OCI-LY1 (cell line): ENCODE measurements at regions not wholly inside any gene's neighbourhood (a gene's known extent, or its start where the extent isn't known, plus 50 kb on each side); places are given as distances from the start of the nearest gene placed in this dataset.

ENCODE experiments used
- H2AFZ ChIP-seq: fragments of 200-600 bp; sonication (generic), shearing (Covaris generic); 2 replicates; pipeline ENCODE4 v1.6.0; 2014; ENCODE audit warnings: antibody characterized with exemption, mild to moderate bottlenecking, low read length
- H3F3A ChIP-seq: fragments of 200-600 bp; sonication (generic), shearing (Covaris generic); 2 replicates; pipeline ENCODE4 v1.6.0; 2014; ENCODE audit warnings: mild to moderate bottlenecking, antibody characterized with exemption, low read length, moderate library complexity; ENCODE audit not compliant: insufficient read depth
- H3K27ac ChIP-seq: fragments of 200-600 bp; sonication (generic); 2 replicates; pipeline ENCODE4 v1.5.1; 2014; ENCODE audit warnings: low read length, mixed run types, mild to moderate bottlenecking, low read depth; ENCODE audit not compliant: poor library complexity, severe bottlenecking
- H3K27me3 ChIP-seq: fragments of 200-600 bp; sonication (generic); 2 replicates; pipeline ENCODE4 v1.6.0; 2014; ENCODE audit warnings: antibody characterized with exemption, mild to moderate bottlenecking, low read length, moderate library complexity; ENCODE audit not compliant: insufficient read depth
- H3K36me3 ChIP-seq: fragments of 200-600 bp; sonication (generic); 2 replicates; pipeline ENCODE4 v1.6.1; 2014; ENCODE audit warnings: mild to moderate bottlenecking, antibody characterized with exemption, low read length, moderate library complexity, mixed read lengths; ENCODE audit not compliant: insufficient read depth
- H3K4me1 ChIP-seq: fragments of 200-600 bp; sonication (generic); 2 replicates; pipeline ENCODE4 v1.5.1; 2014; ENCODE audit warnings: mild to moderate bottlenecking, low read length, moderate library complexity; ENCODE audit not compliant: insufficient read depth, severe bottlenecking
- H3K4me2 ChIP-seq: fragments of 200-600 bp; sonication (generic), shearing (Covaris generic); 2 replicates; pipeline ENCODE4 v1.6.1; 2014; ENCODE audit warnings: low read length
- H3K4me3 ChIP-seq: fragments of 200-600 bp; sonication (generic); 2 replicates; pipeline ENCODE4 v1.5.1; 2014; ENCODE audit warnings: low read length, low read depth, mild to moderate bottlenecking, mixed read lengths; ENCODE audit not compliant: poor library complexity, severe bottlenecking
- H3K79me2 ChIP-seq: fragments of 200-600 bp; shearing (Covaris generic); 2 replicates; pipeline ENCODE4 v1.6.1; 2016; ENCODE audit warnings: mixed run types, low read length, mixed read lengths; ENCODE audit not compliant: insufficient read depth
- H3K9ac ChIP-seq: fragments of 200-600 bp; sonication (generic), shearing (Covaris generic); 2 replicates; pipeline ENCODE4 v1.6.1; 2014; ENCODE audit warnings: mild to moderate bottlenecking, low read length, mixed read lengths
- H3K9me2 ChIP-seq: fragments of 200-600 bp; sonication (generic), shearing (Covaris generic); 2 replicates; pipeline ENCODE4 v1.6.1; 2014; ENCODE audit warnings: low read depth, mild to moderate bottlenecking, low read length, mixed read lengths
- H3K9me3 ChIP-seq: fragments of 200-600 bp; shearing (Covaris generic); 2 replicates; pipeline ENCODE4 v1.6.1; 2014; ENCODE audit warnings: low read length, mixed read lengths
- H4K20me1 ChIP-seq: fragments of 200-600 bp; sonication (generic), shearing (Covaris generic); 2 replicates; pipeline ENCODE4 v1.6.0; 2016; ENCODE audit warnings: mild to moderate bottlenecking, low read length; ENCODE audit not compliant: insufficient read depth
- EZH2 ChIP-seq: fragments of 200-600 bp; sonication (generic), shearing (Covaris generic); IDR thresholded peaks from 2 replicates; pipeline ENCODE4 v1.8.0; 2017; ENCODE audit warnings: borderline replicate concordance, mixed run types, mild to moderate bottlenecking, antibody characterized with exemption, low read length, moderate library complexity, mixed read lengths
- TF ChIP-seq, protein P1 (sequence below): fragments of 200-600 bp; sonication (generic), shearing (Covaris generic); IDR thresholded peaks from 2 replicates; pipeline ENCODE4 v1.5.1; 2017; ENCODE audit warnings: mild to moderate bottlenecking, antibody characterized with exemption, low read length, moderate library complexity, mixed read lengths

DNA sequence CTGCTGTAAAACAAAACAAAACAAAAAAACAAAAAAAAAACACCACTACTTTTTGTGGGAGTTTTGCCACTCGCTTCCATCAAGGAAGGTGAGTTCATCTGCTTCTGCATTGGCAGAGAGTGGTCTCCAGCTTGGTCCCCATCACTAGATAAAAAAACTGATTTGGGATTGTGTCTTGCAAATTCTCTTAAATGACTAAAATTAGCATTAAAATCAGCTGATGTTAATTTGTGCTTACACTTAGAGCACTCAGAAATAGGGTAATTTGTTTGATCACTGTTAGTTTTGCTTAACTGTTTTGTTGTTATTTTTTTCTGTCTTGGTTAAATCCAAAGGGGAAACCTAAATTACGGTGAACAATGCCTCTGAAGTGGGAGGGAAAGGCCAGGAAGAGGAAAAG is 1048.0 kb downstream of the LRFN5 start:
- H3K9me2 ChIP-seq = no peaks in the 10 kb centered on the region
- no peaks in the 10 kb centered on the region for H3K79me2 ChIP-seq
- no peaks in the 10 kb centered on the region for H3K27me3 ChIP-seq
- H2AFZ ChIP-seq = no peak overlapping the region
- H3F3A ChIP-seq = no peaks in the 10 kb centered on the region
- H3K4me3 ChIP-seq = no peak overlapping the region
- no peaks in the 10 kb centered on the region for H4K20me1 ChIP-seq
- no peak for TF ChIP-seq EZH2
- TF ChIP-seq, protein P1, sequence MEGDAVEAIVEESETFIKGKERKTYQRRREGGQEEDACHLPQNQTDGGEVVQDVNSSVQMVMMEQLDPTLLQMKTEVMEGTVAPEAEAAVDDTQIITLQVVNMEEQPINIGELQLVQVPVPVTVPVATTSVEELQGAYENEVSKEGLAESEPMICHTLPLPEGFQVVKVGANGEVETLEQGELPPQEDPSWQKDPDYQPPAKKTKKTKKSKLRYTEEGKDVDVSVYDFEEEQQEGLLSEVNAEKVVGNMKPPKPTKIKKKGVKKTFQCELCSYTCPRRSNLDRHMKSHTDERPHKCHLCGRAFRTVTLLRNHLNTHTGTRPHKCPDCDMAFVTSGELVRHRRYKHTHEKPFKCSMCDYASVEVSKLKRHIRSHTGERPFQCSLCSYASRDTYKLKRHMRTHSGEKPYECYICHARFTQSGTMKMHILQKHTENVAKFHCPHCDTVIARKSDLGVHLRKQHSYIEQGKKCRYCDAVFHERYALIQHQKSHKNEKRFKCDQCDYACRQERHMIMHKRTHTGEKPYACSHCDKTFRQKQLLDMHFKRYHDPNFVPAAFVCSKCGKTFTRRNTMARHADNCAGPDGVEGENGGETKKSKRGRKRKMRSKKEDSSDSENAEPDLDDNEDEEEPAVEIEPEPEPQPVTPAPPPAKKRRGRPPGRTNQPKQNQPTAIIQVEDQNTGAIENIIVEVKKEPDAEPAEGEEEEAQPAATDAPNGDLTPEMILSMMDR = no peak
- H3K4me2 ChIP-seq = no peak overlapping the region
- H3K9ac ChIP-seq = no peak overlapping the region
- no peak overlapping the region for H3K27ac ChIP-seq
- H3K4me1 ChIP-seq = no peaks in the 10 kb centered on the region
- no peaks in the 10 kb centered on the region for H3K36me3 ChIP-seq
- no peaks in the 10 kb centered on the region for H3K9me3 ChIP-seq

DNA sequence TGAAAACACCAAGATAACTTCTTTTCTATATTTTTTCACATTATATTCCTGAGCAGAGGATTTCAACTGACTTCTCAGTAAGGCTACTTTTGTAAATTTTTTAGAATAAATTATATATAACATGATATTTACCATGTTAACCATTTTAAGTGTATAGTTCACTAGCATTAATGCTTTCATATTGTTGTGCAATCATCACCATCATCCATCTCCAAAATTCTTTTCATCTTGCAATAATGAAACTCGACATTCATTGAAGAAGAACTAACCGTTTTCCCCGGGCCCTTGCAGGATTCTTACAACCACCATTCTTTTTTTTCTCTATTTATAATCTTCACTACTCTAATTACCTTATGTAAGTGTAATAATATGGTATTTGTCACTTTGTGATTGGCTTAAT is 1036.1 kb downstream of the LRFN5 start:
- Histone ChIP-seq H3K27ac (no peak overlapping the region), H3K27me3 (no peaks in the 10 kb centered on the region), H2AFZ (no peak overlapping the region), H3F3A (no peaks in the 10 kb centered on the region), H3K9ac (no peak overlapping the region), H3K36me3 (no peaks in the 10 kb centered on the region), H3K79me2 (no peaks in the 10 kb centered on the region), H3K4me1 (no peaks in the 10 kb centered on the region), H4K20me1 (no peaks in the 10 kb centered on the region), H3K4me3 (no peak overlapping the region), H3K9me3 (no peaks in the 10 kb centered on the region), H3K9me2 (no peaks in the 10 kb centered on the region), H3K4me2 (no peak overlapping the region)
- TF ChIP-seq, protein P1 = no peak
- no peak for TF ChIP-seq EZH2

DNA sequence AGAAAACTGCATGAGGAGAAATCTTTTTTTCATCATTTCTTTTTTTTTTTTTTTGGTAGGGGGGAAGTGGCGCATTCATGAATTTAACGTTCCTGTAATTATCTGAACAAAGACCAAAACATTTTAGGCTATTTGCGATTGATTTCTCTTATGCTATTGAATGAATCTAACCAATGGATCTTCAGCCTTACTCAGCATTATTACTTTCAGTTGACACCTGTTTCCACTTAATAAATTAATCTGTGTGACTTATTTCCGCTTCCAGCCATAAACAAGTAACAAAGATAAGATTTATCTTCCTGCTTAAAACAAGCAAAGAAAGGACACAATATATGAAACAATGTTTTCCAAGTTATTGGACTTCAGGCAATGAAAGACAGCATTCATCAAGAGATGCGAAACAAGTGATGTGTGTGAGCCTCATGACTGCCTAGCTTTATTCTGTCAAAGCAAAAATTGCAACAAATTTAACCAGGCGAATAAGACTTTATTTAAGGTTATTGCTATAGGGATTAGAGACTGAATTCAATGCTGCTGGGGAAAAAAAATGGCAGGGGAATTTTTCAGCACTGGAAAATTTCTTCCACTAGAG is 1026.9 kb downstream of the LRFN5 start:
- H2AFZ ChIP-seq = no peak overlapping the region
- H3K4me3 ChIP-seq = no peak overlapping the region
- no peaks in the 10 kb centered on the region for H3F3A ChIP-seq
- no peaks in the 10 kb centered on the region for H3K9me3 ChIP-seq
- no peaks in the 10 kb centered on the region for H3K79me2 ChIP-seq
- no peak for TF ChIP-seq EZH2
- TF ChIP-seq, protein P1 = no peak
- no peaks in the 10 kb centered on the region for H3K27me3 ChIP-seq
- no peak overlapping the region for H3K4me2 ChIP-seq
- no peak overlapping the region for H3K27ac ChIP-seq
- no peaks in the 10 kb centered on the region for H3K9me2 ChIP-seq
- H3K9ac ChIP-seq = no peak overlapping the region
- H3K4me1 ChIP-seq = no peaks in the 10 kb centered on the region
- H3K36me3 ChIP-seq = no peaks in the 10 kb centered on the region
- no peaks in the 10 kb centered on the region for H4K20me1 ChIP-seq
